GM10266 (cell line): ENCODE measurements at regions not wholly inside any gene's neighbourhood (a gene's known extent, or its start where the extent isn't known, plus 50 kb on each side); places are given as distances from the start of the nearest gene placed in this dataset.

Source experiments
- DNase-seq: peaks from one replicate; pipeline ENCODE4 v3.0.0; 2012; ENCODE audit errors: extremely low spot score
- TF ChIP-seq, protein P1 (sequence below): IDR thresholded peaks from 2 replicates; pipeline ENCODE4 v1.5.1; 2012; ENCODE audit warnings: mild to moderate bottlenecking, low read depth; ENCODE audit not compliant: control insufficient read depth, insufficient read depth; ENCODE audit errors: missing control alignments

GRCh38 chr14:85308531-85309300 is 221.2 kb upstream of the FLRT2 start:
- TF ChIP-seq, protein P1, sequence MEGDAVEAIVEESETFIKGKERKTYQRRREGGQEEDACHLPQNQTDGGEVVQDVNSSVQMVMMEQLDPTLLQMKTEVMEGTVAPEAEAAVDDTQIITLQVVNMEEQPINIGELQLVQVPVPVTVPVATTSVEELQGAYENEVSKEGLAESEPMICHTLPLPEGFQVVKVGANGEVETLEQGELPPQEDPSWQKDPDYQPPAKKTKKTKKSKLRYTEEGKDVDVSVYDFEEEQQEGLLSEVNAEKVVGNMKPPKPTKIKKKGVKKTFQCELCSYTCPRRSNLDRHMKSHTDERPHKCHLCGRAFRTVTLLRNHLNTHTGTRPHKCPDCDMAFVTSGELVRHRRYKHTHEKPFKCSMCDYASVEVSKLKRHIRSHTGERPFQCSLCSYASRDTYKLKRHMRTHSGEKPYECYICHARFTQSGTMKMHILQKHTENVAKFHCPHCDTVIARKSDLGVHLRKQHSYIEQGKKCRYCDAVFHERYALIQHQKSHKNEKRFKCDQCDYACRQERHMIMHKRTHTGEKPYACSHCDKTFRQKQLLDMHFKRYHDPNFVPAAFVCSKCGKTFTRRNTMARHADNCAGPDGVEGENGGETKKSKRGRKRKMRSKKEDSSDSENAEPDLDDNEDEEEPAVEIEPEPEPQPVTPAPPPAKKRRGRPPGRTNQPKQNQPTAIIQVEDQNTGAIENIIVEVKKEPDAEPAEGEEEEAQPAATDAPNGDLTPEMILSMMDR = no peak
- no peak for DNase-seq

DNA sequence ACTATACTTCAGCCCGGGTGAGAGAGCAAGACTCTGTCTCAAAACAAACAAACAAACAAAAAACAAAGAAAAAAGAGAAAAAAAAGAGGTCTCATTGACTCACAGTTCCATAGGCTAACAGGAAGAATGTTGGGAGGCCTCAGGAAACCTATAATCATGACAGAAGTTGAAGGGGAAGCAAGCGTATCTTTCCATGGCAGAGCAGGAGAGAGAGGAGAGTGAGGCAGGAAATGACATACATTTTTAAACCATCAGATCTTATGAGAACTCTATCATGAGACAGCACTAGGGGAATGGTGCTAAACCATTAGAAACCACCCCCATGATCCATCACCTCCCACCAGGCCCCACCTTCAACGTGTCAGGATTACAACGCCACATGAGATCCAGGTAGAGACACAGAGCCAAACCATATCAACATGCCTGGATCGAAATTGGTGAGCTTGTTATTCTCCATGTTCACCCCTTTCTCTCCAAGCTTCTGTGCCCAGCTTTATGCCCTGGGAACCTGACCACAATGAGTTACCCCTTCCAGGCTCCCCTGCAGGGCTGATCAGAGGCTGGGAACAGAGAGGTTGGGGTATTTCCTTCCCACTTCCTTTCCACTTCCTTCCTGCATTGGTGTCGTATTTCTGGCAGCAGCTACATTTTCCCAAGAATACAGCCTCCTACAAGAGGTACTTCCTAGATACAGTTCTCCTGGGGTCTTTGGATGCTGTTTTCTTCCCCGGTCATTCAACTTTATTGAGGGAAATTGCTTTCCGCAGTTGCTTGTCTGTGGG is 219.3 kb upstream of the FLRT2 start:
- TF ChIP-seq, protein P1 = no peak
- no peak for DNase-seq

DNA sequence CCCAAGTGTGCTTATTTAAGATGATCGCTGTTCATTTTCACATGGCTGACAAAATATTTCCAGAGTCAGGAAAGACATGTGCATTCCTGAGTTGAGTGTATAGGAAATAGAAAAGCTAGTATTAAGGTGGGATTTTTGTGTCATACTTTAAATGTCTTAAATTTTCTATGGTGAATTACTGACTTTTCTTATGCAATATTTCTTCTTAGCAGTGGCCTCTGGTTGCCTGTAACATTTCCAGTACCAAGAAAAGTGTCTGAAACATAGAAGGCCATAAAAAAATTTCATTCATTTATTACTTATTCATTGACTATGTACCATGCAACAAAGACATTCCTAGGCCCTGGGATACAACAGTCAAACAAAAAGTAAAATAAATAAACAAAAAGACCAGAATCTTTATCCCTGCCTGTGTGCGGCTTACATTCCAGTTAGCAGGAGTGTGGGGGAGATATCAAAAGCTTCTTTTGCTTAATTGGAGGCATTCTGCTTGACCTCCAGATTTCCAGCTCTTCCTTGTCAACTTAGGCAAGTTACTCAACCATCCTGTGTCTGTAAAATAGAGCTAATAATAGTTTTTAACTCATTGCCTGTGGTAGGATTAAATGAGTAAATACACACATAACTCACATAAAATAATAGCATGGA is 216.3 kb upstream of the FLRT2 start:
- DNase-seq = no peak
- TF ChIP-seq, protein P1 = no peak

GRCh38 chr14:85315290-85315689 is 214.7 kb upstream of the FLRT2 start:
- TF ChIP-seq, protein P1 = no peak

GRCh38 chr14:85315733-85316290 is 214.1 kb upstream of the FLRT2 start:
- no peak for DNase-seq
- TF ChIP-seq, protein P1 = no peak

More at GRCh38 chr14:85315290-85315689, 214.7 kb upstream of the FLRT2 start:
- DNase-seq = no peak

DNA sequence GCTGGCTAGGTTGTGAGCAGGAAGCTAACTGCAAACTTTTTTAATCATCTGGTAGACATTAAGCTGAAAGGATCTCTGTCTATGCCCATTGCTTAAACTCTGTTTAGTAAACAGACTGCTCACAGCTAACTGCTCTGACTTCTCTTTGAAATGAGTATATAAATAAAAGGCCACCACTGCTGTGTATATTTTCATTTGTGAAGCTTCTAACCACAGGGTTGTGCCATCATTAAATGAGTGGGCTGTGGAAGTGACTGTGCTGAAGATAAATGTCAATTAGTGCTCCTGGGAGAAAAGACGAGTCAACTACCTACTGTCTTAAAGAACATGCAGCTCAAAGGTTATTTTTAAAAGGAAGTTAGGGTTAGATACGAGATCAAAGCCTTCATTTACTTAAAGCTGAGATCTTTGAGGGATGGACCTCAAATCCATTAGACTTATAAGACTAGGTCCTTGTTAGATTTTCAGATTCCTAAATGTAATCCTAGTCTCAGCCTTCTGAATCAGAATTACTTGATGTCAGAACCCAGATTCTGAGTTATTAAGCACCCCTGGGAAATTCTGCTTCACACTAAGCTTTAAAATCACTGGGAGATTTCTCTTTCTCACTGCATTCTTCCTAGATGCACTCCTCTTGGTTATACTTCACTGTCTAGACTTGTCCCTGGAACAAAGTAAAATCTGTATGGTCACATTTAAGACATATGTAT is 213.1 kb upstream of the FLRT2 start:
- TF ChIP-seq, protein P1 = no peak
- DNase-seq = no peak
